AG04449 (cell line): ENCODE measurements at regions not wholly inside any gene's neighbourhood (a gene's known extent, or its start where the extent isn't known, plus 50 kb on each side); places are given as distances from the start of the nearest gene placed in this dataset.

Experiments
- CTCF ChIA-PET: fragments of 350-600 bp; formaldehyde crosslinking; extraction: SDS; loops from one replicate; lab custom pipeline; 2021; ENCODE audit warnings: antibody characterized with exemption; lab: Yijun Ruan, JAX
- POLR2A ChIA-PET: fragments of 400-600, 350-600 bp; formaldehyde crosslinking; extraction: SDS; loops from one replicate; lab custom pipeline; 2020; ENCODE audit warnings: antibody characterized with exemption, inconsistent platforms; lab: Yijun Ruan, JAX
- DNase-seq: peaks from one replicate; pipeline ENCODE4 v3.0.0-alpha.2; 2010; ENCODE audit warnings: low read depth, low spot score
- H3K4me3 ChIP-seq: 2 replicates; pipeline ENCODE4 v1.5.1; 2011; ENCODE audit warnings: low read depth, mild to moderate bottlenecking, control low read depth, low read length
- TF ChIP-seq, protein P1 (sequence below): IDR thresholded peaks from one replicate; pipeline ENCODE4 v1.5.1; 2011; ENCODE audit warnings: mild to moderate bottlenecking, moderate library complexity, low read length, control low read depth, inconsistent platforms; ENCODE audit not compliant: insufficient read depth; ENCODE audit errors: missing control alignments

DNA sequence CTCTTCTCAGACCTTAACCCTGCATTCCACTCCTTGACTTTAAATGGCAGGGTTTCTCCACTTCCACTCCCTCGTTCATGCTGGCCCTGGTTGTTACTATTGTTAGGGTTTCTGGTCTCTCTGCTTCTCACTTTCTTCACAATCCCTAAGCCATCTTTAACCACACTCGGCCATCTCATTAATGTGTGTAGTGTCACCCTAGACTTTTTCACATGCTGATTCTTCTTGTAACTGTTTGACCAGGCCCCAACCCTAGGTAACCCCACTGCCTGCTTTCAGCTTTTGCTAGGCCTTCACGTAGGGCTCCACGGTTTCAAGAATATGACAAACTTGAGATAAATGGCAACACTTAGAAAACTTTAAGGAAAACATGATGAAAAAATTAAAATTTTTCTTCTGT is 195.1 kb downstream of the IPO8 start:
- CTCF ChIA-PET = no interaction called here
- DNase-seq = no peak
- H3K4me3 ChIP-seq = no peak overlapping the region
- TF ChIP-seq, protein P1, sequence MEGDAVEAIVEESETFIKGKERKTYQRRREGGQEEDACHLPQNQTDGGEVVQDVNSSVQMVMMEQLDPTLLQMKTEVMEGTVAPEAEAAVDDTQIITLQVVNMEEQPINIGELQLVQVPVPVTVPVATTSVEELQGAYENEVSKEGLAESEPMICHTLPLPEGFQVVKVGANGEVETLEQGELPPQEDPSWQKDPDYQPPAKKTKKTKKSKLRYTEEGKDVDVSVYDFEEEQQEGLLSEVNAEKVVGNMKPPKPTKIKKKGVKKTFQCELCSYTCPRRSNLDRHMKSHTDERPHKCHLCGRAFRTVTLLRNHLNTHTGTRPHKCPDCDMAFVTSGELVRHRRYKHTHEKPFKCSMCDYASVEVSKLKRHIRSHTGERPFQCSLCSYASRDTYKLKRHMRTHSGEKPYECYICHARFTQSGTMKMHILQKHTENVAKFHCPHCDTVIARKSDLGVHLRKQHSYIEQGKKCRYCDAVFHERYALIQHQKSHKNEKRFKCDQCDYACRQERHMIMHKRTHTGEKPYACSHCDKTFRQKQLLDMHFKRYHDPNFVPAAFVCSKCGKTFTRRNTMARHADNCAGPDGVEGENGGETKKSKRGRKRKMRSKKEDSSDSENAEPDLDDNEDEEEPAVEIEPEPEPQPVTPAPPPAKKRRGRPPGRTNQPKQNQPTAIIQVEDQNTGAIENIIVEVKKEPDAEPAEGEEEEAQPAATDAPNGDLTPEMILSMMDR = no peak
- POLR2A ChIA-PET = no interaction called here

DNA sequence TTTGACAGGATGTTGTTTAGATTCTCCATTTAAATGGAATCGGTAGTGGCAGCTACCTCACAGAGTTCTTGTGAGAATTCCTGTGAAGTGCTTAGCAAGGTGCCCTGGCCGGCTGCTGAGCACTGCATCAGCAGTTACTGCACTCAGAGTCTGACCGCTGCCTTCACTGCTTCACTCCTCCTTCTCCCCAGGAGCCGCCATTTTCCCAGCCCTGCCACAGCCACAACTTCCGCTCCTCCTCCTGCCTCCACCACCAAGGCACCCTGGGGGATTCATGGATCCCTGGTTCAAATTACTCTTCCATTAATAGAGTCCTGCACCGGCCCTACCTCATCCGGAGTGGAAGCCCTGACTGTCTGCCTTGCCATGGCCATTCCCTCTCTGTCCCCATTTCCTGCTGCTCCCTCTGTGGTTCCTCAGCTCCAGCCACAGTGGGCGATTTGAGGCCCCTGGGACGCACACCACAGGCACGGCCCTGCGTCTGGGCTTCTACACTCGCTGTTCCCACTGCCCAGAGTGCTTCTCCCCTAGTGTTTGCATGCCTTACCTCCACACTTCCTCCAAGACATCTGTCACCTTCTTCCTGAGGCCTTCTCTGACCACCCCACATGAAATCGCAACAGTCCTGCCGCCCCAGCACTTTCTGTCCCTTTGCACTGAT is 210.3 kb downstream of the IPO8 start:
- POLR2A ChIA-PET = no interaction called here
- CTCF ChIA-PET = no interaction called here
- no peak overlapping the region for H3K4me3 ChIP-seq
- TF ChIP-seq, protein P1 = no peak
- no peak for DNase-seq

DNA sequence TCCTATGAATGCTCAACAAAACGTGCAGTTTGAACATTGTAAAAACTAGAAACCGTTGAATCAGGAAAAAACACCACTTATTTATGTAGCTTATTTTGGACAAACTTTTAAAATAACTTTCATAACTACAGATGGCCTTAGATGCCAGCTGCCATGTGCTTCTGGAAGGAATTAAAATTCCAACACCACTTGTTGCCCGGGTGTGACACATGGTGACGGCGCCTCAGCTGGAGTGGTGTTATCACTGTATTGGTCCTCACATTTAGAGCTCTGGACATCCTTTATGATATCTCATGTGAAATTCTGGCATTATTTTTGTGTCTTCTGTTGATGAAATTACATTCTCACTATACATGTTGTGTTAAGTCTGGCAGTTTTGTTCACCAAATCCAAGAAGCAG is 211.0 kb downstream of the IPO8 start:
- TF ChIP-seq, protein P1 = no peak
- ChIA-PET POLR2A (no interaction called here), CTCF (no interaction called here)
- no peak for DNase-seq
- H3K4me3 ChIP-seq = no peak overlapping the region

DNA sequence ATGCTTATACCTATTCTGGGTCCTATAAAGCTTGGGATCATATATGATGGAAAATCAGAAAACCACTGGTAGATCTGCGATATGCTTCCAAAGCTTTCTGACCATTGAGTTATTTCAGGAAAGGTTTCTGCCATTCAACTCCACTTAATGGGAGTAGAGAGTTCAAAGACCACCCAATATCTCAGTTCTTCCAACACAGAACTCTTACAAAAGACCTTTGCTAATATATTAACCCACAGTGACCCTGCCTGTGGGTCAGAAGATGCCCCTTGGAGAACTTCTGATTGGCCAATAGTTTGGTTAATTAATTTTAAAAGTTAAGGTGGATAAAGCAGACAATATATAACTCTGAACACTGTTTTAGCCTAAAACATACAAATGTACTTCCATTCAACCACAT is 213.0 kb downstream of the IPO8 start:
- ChIA-PET CTCF (no interaction called here), POLR2A (no interaction called here)
- no peak for DNase-seq
- TF ChIP-seq, protein P1 = no peak
- no peak overlapping the region for H3K4me3 ChIP-seq

DNA sequence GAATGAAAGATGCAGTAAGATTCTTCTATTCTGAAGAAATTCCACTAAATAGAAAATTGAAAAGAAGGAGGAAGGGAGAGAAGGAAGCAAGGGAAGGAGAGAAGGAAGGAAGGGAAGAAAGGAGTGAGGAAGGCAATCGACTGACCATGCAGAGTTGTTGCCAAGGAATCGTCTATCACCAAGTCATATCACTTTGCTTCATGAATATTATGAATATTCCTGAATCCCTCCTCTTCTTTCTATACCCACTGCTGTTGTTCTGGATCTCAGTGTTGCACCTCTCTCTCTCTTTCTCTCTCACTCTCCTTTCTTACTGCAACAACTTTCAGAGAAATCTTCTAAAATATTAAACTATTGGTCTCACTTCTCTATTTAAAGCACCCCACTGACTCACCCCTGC is 222.4 kb downstream of the IPO8 start:
- no peak for DNase-seq
- POLR2A ChIA-PET = no interaction called here
- CTCF ChIA-PET = no interaction called here
- TF ChIP-seq, protein P1 = no peak
- no peak overlapping the region for H3K4me3 ChIP-seq

DNA sequence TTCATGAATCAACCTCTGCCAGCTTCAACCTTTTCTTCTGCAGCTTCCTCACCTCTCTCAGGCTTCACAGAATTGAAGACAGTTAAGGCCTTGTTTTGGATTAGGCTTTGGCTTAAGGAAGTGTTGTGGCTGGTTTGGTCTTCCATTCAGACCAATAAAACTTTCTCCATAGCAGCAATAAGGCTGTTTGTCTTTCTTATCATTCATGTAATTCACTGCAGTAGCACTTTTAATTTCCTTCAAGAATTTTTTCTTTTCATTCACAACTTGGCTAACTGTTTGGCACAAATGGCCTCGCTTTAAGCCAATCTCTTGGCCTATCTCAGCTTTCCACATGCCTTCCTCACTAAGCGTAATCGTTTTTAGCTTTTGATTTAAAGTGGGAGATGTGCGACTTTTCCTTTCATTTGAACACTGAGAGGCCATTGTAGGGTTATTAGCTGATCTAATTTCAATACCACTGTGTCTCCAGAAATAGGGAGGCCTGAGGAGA is 229.5 kb downstream of the IPO8 start:
- TF ChIP-seq, protein P1 = no peak
- ChIA-PET CTCF (interaction anchor here (0.6 to 2.4 kb wide), 2 partner anchors 8 to 340 kb away, joined by 4 to 10 read pairs; no protein-coding TSS in a partner anchor), POLR2A (no interaction called here)
- DNase-seq = no peak
- no peak overlapping the region for H3K4me3 ChIP-seq
